GM19468 (cell line): ENCODE measurements at regions not wholly inside any gene's neighbourhood (a gene's known extent, or its start where the extent isn't known, plus 50 kb on each side); places are given as distances from the start of the nearest gene placed in this dataset.
"Not testable (repeated sequence)": the region's sequence is repeated elsewhere in the genome, so short reads cannot be mapped to it uniquely, and the experiment has no call there.

Experiments used
- ATAC-seq: cut with Tn5 transposase; IDR thresholded peaks from one replicate; pipeline ENCODE4 v1.9.1; 2021; ENCODE audit warnings: mild to moderate bottlenecking, moderate library complexity, moderate number of reproducible peaks; ENCODE audit not compliant: unreplicated experiment; ENCODE audit errors: extremely low read depth

DNA sequence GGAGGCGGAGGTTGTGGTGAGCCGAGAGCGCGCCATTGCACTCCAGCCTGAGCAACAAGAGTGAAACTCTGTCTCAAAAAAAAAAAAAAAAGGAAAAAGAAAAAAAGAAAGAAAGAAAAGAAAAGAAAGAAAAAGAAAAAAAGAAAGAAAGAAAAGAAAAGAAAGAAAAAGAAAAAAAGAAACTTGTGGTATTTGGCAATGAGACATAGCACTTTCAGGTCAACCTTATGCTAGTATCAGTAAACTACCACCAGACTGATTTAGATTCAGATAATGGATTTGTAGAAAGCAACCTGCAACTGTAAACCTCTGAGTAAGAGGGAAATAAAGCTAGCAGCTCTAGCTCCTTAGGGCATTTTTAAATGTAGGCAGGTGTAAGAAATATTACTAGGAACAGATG is 144.0 kb upstream of the ZNF608 start:
- not testable (repeated sequence) for ATAC-seq

DNA sequence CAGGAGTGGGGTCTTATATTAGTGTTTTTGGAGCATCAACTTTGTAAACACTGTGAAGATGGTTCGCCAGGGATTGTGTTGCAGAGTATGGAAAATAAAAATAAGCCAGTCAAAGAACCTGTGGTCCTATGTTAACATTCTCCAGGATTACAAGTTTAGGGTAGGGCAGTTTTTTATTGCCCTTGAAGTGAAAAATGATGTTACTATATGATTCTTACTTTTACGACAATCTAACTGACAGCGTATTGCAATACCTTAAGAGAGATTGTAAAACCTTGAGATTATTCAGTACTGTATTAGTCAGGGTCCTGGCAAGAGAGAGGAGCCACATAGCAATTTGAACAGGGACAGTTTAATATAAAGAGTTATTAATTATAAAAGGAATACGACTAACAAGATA is 144.7 kb upstream of the ZNF608 start:
- ATAC-seq, result no peak

DNA sequence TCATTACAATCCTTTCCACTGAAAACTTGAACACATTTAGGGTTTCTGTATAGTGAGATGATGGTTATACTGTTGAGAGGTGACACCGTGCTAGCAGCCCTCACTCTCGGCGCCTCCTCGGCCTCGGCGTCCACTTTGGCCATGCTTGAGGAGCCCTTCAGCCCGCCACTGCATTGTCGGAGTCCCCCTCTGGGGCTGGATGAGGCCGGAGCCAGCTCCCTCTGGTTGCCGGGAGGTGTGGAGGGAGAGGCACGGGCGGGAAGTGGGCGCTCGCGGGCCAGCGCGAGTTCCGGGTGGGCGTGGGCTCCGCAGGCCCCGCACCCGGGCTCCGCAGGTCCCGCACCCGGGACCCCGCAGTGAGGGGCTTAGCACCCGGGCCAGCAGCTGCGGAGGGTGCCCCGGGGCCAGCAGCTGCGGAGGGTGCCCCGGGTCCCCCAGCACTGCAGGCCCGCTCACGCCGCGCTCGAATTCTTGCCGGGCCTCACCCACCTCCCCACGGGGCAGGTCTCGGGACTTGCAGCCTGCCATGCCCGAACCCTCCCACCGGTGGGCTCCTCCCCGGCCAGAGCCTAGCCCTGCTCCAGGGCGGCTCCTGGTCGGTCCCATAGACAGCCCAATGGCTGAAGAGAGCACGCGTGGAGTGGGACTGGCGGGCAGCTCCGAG is 145.9 kb upstream of the ZNF608 start:
- no peak for ATAC-seq

DNA sequence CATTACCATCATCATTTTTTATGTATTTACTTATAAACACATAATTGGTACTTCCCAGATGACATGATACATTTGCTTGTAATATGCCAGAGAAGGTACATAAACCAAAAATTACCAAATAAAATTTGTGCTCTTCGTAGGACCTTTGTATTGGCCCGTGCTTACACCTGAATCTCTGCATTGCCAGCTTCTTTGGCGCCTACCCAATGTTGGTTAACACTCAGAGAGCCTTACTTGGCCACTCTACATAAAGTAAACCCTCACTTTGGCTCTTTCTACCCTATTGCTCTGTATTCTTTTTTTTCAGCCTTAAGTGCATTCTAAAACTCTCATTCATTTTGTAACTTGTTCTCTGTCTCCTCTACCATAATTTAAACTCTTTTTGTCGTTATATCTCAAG is 148.1 kb upstream of the ZNF608 start:
- no peak for ATAC-seq

DNA sequence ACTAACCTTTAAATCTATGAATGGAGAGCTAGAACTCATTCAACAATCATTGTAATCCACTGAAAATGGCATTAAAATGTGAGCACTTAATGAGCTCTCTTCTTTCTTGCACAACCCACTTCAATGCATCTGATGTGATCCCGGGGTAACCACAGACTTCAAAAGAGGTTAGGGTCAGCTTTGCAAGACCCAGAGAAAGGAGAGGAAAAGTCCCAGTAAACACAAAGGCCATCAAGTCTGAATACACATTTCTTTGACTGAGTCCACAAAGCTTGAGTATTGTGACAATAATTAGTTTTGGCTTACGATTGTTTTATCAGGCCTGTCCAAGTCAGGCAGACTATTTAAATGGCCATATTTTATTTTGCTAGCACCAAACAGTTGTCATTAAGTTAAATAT is 148.8 kb upstream of the ZNF608 start:
- ATAC-seq, result no peak

DNA sequence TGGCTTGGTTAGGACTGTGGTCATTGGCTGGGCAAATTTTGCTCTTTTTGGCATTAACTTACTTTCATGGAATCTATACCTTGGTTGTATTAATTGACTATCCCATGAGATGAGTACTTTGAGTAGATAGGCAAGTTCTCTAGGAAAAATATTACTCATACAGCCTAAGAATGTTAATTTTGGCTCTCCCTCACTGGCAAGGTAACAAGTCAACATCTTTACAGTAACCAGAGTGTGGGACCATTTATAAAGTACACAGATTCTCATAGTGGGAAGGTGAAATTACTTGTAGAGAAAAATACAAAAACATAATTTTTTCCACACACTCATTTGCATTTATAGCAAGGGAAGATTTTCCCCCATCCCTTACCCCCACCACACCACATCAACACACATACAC is 154.6 kb upstream of the ZNF608 start:
- no peak for ATAC-seq

DNA sequence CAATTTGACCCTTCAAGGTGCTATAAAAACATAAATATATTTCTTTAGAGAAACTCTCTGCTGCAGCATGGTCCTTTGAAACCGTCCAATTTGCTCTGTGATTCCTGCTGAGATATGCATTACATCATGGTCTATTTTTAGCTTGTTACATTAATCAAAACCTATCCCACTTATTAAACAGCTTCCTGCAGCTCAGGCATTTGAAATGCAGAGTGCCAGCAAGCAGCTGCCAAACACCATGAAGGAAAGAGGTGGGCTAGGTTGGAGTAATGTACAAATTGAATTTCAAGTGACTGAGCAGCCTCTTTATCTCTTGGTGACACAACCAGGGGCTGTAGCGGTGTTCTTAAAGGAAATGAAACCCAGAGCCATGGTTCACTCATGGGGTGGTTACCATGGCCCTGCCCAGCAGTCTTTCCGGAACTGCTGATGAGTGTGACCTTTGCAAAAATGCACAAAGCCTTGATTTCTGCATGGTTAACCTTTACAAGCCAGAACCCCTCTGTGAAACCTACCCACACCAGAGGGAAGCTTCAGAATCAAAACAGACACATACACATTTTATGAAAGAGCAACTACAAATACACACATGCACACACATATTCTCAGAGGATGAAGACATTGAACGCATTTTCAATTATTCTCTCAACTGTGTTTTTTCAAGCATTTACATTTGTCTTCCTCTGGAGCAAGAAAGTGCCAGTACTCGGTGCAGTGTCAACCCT is 155.8 kb upstream of the ZNF608 start:
- peak; percentile 99 for ATAC-seq

DNA sequence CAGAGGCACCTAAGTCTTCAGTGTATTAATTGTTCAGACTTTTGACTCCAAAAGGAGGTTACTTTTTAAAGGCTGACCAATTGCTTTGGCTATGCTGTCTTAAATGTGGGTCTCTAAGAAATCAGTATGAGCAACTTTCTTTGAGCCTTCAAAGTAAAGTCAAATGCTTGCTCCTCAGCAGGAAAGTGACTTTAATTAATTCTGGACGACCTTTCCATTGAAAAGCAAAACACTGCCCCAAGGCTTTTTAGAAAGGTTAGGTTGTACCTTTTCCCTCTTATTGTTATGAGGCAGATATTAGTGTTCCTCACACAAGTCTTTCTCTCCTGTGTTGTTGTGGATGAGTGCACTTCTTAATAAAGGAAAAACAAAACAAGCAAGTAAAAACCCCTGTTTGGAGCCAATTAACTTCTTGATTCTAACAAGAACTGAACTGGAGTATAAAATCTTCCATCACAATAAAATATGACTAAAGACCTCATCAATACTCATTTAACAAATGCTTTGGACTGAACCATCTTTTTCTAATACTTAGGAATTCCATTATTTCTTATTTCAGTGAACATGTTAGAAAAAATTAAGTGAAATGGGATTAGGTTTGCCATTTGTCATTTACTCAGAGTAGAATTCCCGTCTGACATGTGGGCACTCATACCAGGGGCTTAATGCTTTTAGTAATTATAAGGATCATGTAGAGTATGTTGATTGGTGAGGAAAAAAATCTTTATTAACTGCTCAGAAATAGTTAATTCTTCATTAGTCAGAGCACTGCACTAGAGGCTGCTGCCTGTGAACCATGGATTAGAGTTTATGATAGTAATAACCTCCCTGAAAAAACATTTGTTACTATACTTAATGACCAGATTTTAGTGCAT is 159.1 kb upstream of the ZNF608 start:
- no peak for ATAC-seq

DNA sequence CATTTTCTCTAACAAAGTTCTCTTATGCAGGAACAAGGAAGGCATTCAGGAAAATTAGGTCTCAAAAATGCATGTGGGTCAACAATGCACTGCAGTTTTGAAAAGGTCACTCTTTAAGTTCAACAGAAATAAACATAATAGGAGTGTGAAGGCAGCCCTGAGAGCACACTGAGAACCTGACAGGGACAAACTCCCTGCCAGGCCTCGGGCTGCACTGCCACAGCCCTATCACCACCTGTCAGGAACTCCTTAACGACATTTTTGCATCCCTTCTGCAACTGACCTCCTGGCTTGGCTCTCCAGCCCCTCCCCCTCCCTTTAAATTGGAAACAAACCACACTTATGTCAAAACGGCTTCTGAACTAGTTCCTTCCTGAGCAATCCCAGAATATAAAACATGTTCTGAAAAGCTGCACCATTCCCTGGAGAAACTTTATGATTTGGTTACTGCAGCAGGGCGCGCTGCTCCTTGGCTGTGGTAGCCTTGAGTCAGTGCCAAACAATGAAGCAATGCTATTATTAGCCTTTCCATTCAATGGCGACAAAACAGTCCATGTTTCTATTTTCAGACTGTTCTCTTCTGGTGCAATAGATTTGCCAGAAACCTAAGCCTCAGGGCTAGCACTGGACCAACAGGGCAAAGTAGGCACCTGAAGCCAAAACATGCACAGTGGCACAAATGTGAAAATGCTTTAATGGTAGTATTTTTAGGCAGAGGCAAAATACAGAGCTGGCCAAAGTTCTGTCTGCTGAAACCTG is 160.1 kb upstream of the ZNF608 start:
- ATAC-seq, result no peak

DNA sequence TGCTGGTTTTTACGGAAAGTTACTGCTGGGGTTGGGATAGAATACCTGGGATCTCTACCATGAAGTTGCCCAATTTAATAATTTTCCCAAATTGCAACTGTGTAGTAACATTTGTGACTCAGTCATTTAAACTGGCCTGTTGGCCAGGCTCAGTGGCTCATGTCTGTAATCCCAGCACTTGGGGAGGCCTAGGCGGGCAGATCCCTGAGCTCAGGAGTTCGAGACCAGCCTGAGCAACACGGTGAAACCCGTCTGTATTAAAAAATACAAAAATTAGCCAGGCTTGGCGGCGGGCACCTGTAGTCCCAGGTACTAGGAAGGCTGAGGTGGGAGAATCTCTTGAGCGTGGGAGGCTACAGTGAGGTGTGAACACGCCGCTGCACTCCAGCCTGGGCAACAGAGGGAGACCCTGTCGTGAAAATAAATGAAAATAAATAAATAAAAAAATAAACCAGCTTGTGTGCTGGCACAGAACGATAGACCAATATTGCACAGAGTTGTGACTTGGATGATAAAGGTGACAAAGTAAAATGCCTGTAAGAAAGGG is 160.7 kb upstream of the ZNF608 start:
- no peak for ATAC-seq

DNA sequence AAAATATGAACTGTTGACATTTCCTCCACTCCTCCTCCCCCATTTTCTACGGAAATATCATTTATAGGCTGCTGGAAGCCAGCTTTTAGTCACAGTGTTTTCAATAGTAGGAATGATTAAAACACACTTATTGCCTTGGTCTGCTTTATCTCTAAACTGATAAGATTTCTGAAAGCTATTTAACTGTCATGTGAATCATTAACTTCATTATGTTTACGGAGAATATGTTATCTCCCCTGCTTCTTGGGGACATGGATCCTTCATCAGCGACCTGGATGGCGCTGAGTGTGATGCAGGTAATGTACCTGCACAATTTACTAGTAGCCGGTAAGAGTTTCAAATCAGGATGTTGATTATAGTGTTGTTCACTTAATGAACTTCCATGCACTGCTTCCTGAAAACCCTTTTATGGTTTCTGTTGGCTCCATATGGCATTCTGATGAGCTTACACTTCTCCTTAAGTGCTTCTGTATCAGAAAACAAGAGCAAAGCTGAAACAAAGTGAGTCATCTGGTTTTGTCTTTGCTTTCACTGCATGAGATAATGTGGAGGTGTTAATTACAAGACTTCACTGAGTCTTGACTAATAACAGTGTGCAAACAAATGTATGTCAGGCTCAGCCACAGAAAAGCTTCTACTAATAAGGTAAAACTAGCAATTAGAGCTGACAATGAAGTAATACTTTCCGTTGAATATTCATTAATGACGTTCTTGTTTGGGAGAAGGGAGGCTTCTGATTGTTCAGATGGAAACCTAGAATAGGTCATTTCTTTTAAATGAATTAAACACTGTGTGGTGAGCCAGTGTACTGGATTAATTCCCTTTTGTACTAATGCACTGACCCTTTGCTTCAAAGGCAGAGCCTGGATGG is 162.4 kb upstream of the ZNF608 start:
- ATAC-seq, result peak; percentile 58

DNA sequence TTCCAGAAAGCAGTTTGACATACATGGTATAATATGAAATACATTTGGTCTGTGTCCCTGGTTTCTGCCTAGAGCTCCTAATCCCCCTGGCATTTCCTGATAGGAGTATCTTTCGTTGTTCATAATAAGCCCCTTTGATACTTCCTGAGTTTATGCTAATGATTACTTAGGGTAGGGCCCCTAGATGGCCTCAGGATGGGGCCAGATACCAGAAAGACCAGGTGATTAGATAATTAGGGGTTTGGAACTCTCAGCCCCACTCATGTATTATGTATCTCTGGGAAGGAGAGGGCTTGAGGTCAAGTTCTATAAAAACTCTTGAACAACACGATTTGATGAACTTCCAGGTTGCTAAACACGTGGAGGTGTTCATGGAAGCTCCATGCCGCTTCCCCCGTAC is 163.3 kb upstream of the ZNF608 start:
- no peak for ATAC-seq

DNA sequence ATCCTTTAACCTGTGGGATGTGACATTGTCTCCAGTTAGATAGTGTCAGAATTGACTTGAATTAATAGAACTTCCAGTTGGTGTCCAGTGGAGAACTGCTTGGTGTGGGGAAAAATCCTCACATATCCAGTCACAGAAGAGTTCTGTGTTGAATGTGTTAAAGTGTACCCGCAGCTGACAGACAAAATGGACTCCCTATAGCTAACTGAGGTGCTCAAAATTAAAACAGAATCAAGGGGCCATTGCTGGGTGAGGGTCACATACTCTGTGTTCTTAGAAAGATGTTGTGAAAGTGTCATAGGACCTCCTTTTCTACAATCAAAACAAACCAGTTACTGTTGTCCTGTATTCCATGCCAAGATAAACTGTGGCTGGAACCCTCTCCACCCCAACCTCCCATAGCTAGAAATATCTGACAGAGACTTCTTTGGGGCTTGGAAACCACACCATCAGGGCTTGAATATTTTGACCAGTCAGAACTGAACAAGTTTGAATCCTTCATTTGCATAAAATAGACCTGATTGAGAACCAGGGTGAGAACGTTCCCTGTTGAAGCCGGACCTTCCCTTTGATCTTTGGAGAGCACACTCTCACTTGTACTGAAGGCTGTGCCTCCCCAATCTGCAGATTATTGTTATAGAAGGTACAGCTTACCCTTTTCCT is 164.0 kb upstream of the ZNF608 start:
- ATAC-seq, result no peak

DNA sequence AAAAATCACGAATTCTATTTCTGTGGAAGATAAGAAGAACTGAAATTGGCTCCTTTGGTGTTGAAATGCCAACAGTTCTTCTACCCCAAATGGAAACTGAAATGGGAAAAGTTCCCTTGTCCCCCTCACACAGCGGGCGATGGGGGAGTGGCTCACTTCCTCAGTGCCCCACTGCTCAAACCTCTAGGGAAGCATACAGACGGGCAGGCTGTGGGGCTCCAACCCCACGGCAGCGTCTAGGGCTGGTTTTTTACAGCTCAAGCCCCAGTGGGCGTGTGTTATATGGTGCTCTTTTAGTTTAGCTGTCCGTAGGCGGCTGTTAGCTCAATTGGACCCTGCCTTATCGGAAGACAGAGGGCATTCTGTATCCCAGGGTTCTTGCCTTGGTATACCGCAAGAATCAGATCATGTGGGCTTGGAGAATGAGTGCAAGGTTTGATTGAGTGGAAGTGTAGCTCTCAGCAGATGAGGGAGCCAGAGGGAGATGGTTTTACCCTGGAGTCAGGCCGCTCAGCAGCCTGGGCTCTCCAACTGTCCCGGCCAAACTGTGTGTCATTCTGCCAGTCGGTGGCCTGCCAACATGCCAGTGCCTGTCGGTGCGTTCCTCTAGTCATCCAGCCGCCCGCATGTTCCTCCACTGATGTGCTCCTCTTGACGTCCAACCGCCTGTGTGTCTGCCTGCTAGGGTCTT is 166.3 kb upstream of the ZNF608 start:
- ATAC-seq, result no peak

DNA sequence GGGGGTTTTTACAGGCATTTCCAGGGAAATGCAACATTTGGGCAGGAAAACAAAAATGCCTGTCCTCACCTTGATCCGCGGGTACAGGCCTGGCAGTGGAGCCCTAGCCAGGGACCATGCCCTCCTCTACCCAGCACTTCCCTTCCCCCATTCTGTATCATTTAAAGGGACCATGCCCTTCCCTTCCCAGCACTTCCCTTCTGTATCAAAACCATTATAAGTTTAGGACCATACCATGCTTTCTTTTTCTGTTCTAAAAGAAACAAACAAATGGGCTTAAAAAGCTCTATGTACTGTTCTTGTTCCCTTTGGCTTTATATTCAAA is 166.9 kb upstream of the ZNF608 start:
- no peak for ATAC-seq

DNA sequence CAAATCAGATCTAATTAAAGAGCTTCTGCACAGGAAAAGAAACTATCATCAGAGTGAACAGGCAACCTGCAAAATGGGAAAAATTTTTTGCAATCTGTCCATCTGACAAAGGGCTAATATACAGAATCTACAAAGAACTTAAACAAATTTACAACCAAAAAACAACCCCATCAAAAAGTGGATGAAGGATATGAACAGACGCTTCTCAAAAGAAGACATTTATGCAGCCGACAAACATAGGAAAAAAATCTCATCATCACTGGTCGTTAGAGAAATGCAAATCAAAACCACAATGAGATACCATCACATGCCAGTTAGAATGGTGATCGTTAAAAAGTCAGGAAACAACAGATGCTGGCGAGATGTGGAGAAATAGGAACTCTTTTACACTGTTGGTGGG is 169.9 kb upstream of the ZNF608 start:
- not testable (repeated sequence) for ATAC-seq

DNA sequence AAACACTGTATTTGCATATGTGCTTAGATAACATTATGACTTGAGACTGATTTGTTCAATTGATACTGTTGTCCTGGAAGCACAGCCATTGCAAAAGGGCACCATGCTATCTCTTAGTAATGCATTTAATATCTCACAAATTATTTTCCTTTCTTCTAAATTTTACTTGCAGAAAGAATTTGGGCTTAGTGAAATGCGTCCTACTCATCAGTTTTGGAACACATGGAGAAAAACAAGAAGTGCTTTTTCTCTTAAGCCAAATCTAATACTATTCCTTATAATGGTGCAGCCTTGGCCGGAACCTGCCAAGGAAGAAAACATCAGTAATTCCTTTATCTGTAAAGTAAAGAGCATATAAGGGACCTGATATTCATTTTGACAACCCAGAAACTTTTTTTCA is 172.2 kb upstream of the ZNF608 start:
- ATAC-seq, result no peak

DNA sequence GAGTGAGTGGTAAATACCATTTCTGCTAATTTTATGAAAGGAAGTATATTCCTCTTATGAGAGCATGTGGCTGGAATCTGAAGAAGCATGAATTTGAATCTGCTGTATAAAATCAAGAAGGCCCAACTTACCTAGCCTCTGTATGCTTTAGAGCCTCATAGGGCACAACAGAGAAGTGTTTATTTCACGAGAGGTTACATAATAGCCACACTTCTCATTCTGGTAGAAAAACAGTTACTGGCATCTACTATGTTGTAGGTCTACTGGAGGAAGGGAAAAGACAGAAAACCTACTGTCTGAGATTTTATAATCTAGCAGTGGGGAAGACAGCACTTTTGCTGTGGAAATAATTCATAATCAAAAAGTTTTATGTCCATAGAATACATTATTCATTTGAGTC is 172.6 kb upstream of the ZNF608 start:
- ATAC-seq, result no peak
